Cerebellar nuclear complex (tissue), 1 donor: ENCODE measurements at regions not wholly inside any gene's neighbourhood (a gene's known extent, or its start where the extent isn't known, plus 50 kb on each side); places are given as distances from the start of the nearest gene placed in this dataset.
"Not testable (repeated sequence)": the region's sequence is repeated elsewhere in the genome, so short reads cannot be mapped to it uniquely, and the experiment has no call there.

Experiments
- DNase-seq, 2 experiments: peaks; one replicate each; lab custom pipeline; 2025; lab: John Stamatoyannopoulos, UW

- no peak for DNase-seq
Observed at GRCh38 chr14:97946240-97946639, 1149.1 kb downstream of the VRK1 start.

DNA sequence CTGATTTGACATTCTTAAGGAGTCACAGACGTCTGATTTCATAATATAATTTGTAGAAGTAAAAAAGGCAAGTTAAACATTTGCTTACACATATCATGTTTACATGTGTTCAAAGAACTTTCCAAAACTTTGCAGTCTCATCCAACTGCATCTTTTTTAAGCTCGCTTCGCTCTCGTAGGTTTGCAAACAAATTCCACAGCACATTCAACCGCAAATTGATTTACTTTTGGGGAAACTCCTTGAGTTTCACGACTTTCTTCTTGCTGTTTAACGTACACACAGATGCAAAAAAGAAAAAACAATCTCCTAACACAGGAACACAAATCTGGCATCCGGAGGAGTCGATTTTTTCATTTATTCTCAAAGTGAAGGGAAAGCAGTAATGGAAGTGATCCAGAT lies 1149.5 kb downstream of the VRK1 start:
- no peak for DNase-seq

DNA sequence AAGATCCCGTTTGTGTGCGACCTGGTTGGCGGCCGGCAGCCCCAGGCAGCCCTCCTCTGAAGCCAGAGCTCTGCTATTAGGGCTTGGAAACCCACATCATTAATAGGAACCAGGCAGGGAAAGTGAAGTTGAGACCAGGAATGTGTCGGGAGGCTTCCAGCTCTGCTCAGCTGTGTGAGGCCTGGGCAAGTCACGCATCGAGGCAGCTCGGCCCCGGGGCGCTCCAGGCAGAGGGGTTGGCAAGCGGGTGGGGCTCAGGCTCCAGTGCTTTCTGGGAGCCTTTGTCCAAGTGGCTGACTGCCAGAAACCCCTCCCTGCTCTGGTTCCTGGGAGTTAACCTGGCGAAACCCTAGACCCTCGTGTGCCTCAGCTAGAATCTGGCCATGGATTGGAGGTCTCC lies 1151.7 kb downstream of the VRK1 start:
- DNase-seq = no peak

DNA sequence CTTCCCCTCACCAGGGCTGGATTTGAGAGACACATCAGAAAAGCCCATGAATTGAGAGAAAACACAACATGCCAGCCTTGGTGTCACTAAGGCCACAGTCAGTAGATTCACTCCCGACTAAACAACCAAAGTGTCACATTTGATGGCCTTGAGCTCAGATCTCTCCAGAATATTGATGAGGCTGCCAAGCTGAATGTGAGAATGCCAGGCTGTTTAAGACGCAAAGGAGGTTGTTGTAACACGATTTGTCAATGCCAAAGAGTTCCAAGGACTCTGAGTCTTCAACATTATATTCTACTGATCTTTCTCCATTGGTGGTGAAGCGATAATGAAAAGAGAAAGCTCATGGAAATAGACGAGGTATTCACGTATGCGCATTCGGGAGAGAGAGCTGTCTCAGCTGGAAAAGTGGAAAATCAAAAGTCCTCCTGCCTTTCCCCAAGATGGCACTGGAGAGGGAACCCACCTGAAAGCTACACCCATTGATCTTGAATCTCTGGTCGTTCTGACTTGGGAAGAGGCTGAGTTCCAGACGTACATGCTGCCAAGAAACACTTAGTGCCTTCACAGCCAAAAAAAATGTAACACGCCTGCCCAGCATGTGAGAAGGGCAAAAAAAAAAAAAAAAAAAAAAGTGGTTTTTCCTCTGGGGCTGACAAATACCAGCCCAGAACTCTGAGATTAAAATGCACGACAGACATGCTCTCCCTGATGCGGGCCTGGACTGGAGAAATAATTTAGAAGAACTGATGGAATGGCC lies 1159.6 kb downstream of the VRK1 start:
- no peak for DNase-seq

DNA sequence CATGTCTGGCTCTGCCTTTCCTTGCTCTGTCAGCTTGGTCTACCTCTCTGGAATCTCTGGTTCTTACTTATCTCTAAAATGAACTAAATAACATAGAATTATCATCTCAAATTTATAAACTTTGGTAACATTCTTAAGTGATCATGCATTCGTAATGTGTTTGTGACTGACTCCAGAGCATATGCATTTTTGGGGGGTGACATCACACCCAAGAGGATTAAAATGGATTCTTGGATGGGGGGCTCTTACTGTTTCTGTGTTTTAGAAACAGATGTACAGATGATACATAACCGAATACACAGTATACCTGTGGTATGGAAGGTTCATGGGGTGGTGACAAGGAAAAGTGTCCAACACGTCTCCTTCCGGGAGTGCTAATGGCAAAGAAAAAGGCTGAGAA lies 1162.1 kb downstream of the VRK1 start:
- DNase-seq = no peak

GRCh38 chr14:97960436-97960835 lies 1163.3 kb downstream of the VRK1 start:
- DNase-seq = no peak

- DNase-seq = no peak
Observed at GRCh38 chr14:97970222-97970621, 1173.0 kb downstream of the VRK1 start.

GRCh38 chr14:97975216-97975615 lies 1178.0 kb downstream of the VRK1 start:
- no peak for DNase-seq

DNA sequence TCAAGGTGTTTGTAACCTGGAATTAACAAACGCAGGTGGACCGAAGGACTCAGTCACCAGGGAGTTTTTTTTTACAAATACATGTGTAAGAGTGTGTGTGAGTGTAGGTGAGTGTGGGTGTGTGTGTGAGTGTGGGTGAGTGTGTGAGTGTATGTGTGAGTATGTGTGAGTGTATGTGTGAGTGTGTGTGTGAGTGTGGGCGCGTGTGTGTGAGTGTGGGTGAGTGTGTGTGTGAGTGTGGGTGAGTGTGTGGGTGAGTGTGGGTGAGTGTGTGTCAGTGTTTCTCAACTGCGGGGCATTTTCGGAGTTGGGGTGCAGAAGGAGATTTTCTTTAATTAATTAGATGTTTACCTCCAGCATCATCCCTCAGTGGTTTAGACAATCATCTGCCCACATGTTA lies 1178.8 kb downstream of the VRK1 start:
- DNase-seq = no peak

DNA sequence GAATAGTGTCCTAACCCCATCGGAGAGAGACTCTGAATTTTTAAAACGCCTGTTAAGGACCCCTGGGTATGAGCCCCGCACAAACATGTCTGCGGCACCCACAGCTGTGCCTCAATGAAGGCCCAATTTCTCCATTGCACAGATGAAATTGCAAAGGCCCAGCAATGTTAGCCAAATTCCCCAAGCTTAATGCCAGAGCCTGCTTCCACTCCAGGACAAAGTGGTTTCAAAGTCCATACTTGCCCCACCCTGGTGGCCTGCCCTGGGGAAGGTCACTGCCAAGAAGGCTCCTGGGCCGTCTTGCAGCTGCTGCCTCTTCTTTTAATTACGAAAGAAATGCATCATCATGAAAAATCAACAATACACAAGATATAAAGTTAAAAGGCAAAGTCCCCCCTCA lies 1179.7 kb downstream of the VRK1 start:
- no peak for DNase-seq

GRCh38 chr14:97977651-97978261 lies 1180.6 kb downstream of the VRK1 start:
- DNase-seq = peak in 1 of 2 experiments; percentile 53

DNA sequence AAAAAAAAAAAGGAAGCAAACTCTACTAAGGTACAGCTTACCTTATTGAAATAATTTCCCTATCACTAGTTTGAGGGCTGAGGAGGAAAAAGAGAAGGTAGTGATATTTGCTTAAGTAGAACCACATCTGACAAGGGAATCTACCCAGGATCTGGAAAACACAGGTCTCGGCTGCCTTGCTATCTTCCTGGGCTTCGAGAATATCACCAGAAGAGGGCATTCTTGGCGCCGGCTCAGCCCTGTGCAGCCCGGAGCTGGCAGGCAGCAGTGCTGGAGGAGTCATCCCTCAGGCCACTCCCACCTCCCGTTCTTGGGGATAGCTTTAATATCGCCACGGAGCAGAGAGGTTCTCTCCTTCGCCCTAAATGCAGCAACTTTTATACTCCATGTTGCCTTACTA lies 1181.2 kb downstream of the VRK1 start:
- DNase-seq = peak; percentile 21 to 63

GRCh38 chr14:97993508-97994019 lies 1196.4 kb downstream of the VRK1 start:
- DNase-seq = no peak

DNA sequence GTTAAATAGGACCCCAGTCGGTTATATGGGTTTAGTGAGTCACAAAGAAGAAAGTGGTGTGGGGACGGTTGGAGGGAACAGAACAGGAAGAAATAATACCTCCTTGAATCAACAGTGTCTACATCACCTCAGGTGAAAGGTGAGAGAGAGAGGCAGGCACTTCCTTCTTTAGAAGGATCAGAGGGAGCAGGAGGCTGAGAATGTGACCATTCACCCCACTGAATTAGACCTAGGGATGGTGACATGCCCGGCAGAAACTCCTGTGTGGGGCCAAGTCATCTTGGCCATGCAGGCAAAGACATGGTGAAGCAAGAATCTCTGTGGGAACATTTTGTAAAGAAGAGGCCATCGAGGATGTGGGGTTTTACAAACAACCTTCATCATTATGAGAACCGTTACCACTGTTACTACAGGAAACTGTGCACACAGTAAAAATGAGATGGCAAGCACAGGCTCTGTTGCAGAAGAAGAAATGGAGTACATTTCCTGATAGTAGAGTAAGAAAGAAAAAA lies 1196.9 kb downstream of the VRK1 start:
- DNase-seq = no peak

- DNase-seq = no peak
Observed at GRCh38 chr14:97995038-97995437, 1197.9 kb downstream of the VRK1 start.

DNA sequence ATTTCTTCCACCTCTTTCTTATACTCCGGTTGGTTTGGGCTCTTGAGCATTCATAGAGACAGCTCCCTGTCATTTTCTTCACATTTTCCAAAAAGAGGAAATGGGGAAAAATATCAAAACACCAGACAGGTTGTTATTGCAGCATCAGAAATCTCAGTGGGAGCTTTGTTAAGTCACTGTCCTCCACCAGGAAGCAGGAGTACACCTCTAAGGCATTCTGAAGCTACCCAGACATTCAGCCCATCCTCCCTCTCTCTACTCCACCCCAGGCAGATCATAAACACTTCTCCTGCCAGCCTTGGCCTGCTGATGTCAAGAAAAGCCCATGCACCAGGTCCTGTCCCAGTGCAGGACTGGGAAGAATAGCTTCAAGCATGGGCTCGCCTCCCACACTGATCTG lies 1198.3 kb downstream of the VRK1 start:
- no peak for DNase-seq

- no peak for DNase-seq
Observed at GRCh38 chr14:98006008-98006407, 1208.8 kb downstream of the VRK1 start.

DNA sequence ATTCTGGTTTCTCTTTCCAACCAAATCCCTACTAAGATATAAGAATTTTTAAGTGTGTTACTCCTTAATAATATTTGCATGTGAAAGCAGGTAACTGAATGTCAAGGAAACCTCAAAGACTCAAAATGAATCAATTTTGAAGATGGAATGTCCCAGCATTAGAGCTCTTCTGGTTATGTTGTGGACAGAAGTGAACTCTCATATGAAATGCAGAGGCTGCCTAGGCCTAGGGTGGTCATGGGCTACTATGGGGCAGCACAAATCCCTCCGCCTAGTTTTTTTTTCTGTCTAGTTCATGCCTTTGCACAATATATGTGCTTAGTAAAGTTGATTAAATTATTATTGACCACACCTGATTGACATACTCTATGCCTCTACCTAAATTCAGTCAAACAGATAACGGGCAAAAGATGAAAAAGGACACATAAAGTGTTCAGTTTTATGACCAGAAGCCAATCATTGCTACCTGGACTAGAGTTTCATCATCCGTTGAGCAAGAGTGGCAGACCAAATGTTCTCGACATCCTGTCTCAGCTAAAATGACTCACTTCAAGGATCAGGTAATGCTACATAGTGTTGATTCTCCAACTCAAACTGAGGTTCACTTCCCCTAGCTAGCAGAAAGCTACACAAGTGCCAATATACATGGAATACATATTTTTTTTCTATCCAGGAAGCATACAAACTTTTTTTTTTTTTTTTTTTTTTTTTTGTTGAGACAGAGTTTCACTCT lies 1211.4 kb downstream of the VRK1 start:
- no peak for DNase-seq

DNA sequence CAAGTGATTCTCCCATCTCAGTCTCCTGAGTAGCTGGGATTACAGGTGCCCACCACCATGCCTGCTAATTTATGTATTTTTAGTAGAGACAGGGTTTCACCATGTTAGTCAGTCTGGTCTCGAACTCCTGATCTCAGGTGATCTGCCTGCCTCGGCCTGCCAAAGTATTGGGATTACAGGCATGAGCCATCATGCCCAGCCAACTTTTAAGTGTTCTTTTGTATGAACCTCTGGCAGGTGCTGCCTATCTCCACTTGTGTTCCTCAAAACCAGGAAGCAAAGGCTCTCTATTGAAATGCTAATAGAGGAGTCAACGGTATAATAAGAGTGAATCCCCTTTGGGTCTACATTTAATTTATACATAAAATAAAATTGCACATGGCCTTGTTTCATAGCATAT lies 1212.0 kb downstream of the VRK1 start:
- DNase-seq = not testable (repeated sequence)

DNA sequence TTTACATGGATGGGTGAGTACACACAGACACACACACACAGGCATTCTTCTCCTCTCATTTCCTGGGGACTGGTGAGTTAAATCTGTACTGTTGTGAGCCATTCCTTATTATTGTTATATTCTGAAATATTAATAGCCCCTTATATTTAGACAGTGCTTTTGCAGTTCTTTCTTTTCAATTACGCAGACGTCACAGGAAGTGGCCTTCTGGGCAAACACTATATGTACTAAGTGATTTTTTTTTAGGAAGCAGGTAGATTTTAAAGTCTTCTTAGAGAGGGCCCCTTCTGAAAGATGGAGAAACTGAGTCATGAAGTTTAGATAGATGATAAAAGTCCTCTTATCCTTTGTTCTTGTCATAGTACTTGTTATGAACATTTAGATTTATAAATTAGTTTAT lies 1213.6 kb downstream of the VRK1 start:
- no peak for DNase-seq

GRCh38 chr14:98014851-98015615 lies 1217.9 kb downstream of the VRK1 start:
- DNase-seq = peak; percentile 28 to 87

DNA sequence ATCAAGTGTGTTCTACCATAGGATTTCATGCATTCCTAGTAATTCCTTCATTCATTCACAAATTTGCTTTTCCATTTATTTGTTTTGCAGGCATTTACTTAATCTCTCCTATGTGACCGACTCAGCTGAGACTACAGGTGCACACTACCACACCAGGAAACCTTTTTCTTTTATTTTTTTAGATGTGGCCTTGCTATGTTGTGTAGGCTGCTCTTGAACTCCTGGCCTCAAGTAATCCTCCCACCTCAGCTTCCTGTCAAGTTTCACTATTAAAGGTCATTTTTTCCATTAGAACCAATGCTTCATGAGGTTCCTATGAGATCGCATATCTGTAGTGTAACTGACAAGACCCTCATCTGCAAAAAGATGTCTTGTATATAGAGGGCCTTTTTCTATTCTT lies 1218.7 kb downstream of the VRK1 start:
- DNase-seq = no peak
